Thyroid gland (tissue), 4 donors: ENCODE measurements at regions not wholly inside any gene's neighbourhood (a gene's known extent, or its start where the extent isn't known, plus 50 kb on each side); places are given as distances from the start of the nearest gene placed in this dataset.

Source experiments
- DNase-seq, 2 donors: peaks; one replicate each; pipeline ENCODE4 v3.0.0-alpha.2; 2019
- H3K27ac ChIP-seq, 3 donors: fragments of 200-600 bp; sonication (generic); 1 replicate in 2 of 3; 2 replicates in 1 of 3; pipeline ENCODE4 v1.5.1; 2016 to 2019; ENCODE audit warnings: mild to moderate bottlenecking in 1 of 3, moderate library complexity in 1 of 3
- H3K27me3 ChIP-seq: fragments of 200-600 bp; sonication (generic); one replicate; pipeline ENCODE4 v1.5.1; 2019
- H3K36me3 ChIP-seq, 2 donors: fragments of 200-600 bp; sonication (generic); one replicate each; pipeline ENCODE4 v1.5.1; 2016 to 2019
- H3K4me1 ChIP-seq, 2 donors: fragments of 200-600 bp; sonication (generic); one replicate each; pipeline ENCODE4 v1.5.1; 2017 to 2019
- H3K4me3 ChIP-seq, 3 donors: fragments of 200-600 bp; sonication (generic); replicated peaks in 1 of 3; 1 replicate in 2 of 3; 2 replicates in 1 of 3; pipeline ENCODE4 v1.5.1; 2016; ENCODE audit warnings: mild to moderate bottlenecking in 1 of 3
- H3K9me3 ChIP-seq: fragments of 200-600 bp; sonication (generic); one replicate; pipeline ENCODE4 v1.5.1; 2017
- POLR2A ChIP-seq, 2 donors: fragments of 450-650 bp; IDR thresholded peaks; one replicate each; pipeline ENCODE4 v1.6.1; 2017; ENCODE audit warnings: antibody characterized with exemption in 2 of 2, mild to moderate bottlenecking in 2 of 2, moderate library complexity in 1 of 2
- WGBS, 2 donors: methylation state at CpG; one replicate each; pipeline ENCODE4 v1.1.5; 2017; 5-methylcytosine and 5-hydroxymethylcytosine counted together
- intact Hi-C: fragments of 100-400 bp; cut with DNase I; formaldehyde crosslinking; loops from one replicate; pipeline ENCODE4 v1.15.1; 2023
- TF ChIP-seq, protein P1 (sequence below), 6 experiments: fragments of 200-600 bp in 3 of 6; fragments of 450-650 bp in 3 of 6; sonication (generic) in 3 of 6; IDR thresholded peaks; one replicate each; pipeline ENCODE4 v1.5.1; 2016 to 2019; ENCODE audit warnings: antibody characterized with exemption in 6 of 6, mild to moderate bottlenecking in 2 of 6, inconsistent platforms in 1 of 6, moderate library complexity in 1 of 6

DNA sequence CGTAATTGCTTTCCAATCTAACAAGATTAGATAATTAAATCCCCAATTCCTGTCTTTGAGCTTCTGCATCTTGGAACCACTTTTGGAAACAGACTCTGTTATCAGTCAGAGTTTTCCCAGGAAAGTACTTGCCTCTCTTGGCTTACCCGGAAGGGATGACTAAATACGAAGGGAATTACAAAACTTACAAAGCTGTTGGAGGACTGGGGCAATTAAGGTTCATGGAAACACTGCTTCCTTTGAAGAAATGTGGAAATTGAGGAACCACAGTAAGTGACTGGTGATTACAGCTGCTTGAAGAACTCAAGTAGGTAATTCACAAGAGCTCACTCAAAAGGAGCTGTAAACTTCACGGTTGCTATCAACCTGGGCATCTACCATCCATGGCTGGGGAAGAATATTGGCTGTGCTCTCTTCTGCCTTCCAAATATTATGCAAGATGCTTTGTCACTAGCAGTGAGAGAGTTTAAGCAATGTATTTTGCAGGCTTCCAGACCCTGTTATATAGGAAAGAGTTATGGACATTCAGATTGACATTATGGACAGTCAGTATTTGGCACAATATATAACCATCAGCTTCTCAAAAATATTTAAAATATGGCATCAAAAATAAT is 104.6 kb upstream of the MAN2A1 start:
- Histone ChIP-seq H3K4me1 (no peaks in the 10 kb centered on the region), H3K27me3 (no peaks in the 10 kb centered on the region), H3K9me3 (no peaks in the 10 kb centered on the region), H3K4me3 (no peak overlapping the region), H3K27ac (no peak overlapping the region), H3K36me3 (no peaks in the 10 kb centered on the region)
- no peak for DNase-seq
- no peak for TF ChIP-seq POLR2A (IDR thresholded peaks at IDR 0.05)
- TF ChIP-seq, protein P1, sequence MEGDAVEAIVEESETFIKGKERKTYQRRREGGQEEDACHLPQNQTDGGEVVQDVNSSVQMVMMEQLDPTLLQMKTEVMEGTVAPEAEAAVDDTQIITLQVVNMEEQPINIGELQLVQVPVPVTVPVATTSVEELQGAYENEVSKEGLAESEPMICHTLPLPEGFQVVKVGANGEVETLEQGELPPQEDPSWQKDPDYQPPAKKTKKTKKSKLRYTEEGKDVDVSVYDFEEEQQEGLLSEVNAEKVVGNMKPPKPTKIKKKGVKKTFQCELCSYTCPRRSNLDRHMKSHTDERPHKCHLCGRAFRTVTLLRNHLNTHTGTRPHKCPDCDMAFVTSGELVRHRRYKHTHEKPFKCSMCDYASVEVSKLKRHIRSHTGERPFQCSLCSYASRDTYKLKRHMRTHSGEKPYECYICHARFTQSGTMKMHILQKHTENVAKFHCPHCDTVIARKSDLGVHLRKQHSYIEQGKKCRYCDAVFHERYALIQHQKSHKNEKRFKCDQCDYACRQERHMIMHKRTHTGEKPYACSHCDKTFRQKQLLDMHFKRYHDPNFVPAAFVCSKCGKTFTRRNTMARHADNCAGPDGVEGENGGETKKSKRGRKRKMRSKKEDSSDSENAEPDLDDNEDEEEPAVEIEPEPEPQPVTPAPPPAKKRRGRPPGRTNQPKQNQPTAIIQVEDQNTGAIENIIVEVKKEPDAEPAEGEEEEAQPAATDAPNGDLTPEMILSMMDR (IDR thresholded peaks at IDR 0.05): no peak
- intact Hi-C loops: no loop called here
- WGBS, 2 donors: 46% methylated on average over 4 of the region's 4 CpGs

- 85 to 88% methylated on average over 3 of the region's 3 CpGs for WGBS, 2 donors
- no peak overlapping the region for H3K4me3 ChIP-seq
- H3K36me3 ChIP-seq: no peaks in the 10 kb centered on the region
- H3K9me3 ChIP-seq: no peaks in the 10 kb centered on the region
- H3K27ac ChIP-seq: no peak overlapping the region
- intact Hi-C loops: no loop called here
- DNase-seq: no peak
- TF ChIP-seq, protein P1 (IDR thresholded peaks at IDR 0.05): no peak
- no peak for TF ChIP-seq POLR2A (IDR thresholded peaks at IDR 0.05)
- H3K27me3 ChIP-seq: no peaks in the 10 kb centered on the region
- no peaks in the 10 kb centered on the region for H3K4me1 ChIP-seq
Measured at GRCh38 chr5:109580225-109580624, 109.5 kb upstream of the MAN2A1 start.

- no peak for TF ChIP-seq POLR2A (IDR thresholded peaks at IDR 0.05)
- TF ChIP-seq, protein P1 (IDR thresholded peaks at IDR 0.05): no peak
- H3K27ac ChIP-seq: no peak overlapping the region
- H3K4me3 ChIP-seq: no peak overlapping the region
- no peaks in the 10 kb centered on the region for H3K4me1 ChIP-seq
- no peaks in the 10 kb centered on the region for H3K36me3 ChIP-seq
- no peaks in the 10 kb centered on the region for H3K27me3 ChIP-seq
- 88 to 93% methylated on average over 2 of the region's 2 CpGs for WGBS, 2 donors
- H3K9me3 ChIP-seq: no peaks in the 10 kb centered on the region
- intact Hi-C loops: no loop called here
- DNase-seq: no peak
Measured at GRCh38 chr5:109575506-109575905, 114.2 kb upstream of the MAN2A1 start.

GRCh38 chr5:109574985-109575384 is 114.7 kb upstream of the MAN2A1 start:
- Histone ChIP-seq H3K4me3 (no peak overlapping the region), H3K9me3 (no peaks in the 10 kb centered on the region), H3K27ac (no peak overlapping the region), H3K36me3 (no peaks in the 10 kb centered on the region), H3K27me3 (no peaks in the 10 kb centered on the region), H3K4me1 (no peaks in the 10 kb centered on the region)
- DNase-seq: no peak
- TF ChIP-seq, protein P1 (IDR thresholded peaks at IDR 0.05): no peak
- no peak for TF ChIP-seq POLR2A (IDR thresholded peaks at IDR 0.05)
- intact Hi-C loops: no loop called here

GRCh38 chr5:109573766-109574165 is 116.0 kb upstream of the MAN2A1 start:
- Histone ChIP-seq H3K4me3 (no peak overlapping the region), H3K27me3 (no peaks in the 10 kb centered on the region), H3K27ac (no peak overlapping the region), H3K36me3 (no peaks in the 10 kb centered on the region), H3K4me1 (no peaks in the 10 kb centered on the region), H3K9me3 (no peaks in the 10 kb centered on the region)
- DNase-seq: no peak
- no peak for TF ChIP-seq POLR2A (IDR thresholded peaks at IDR 0.05)
- TF ChIP-seq, protein P1 (IDR thresholded peaks at IDR 0.05): no peak
- WGBS, 2 donors: 82 to 97% methylated on average over 3 of the region's 3 CpGs
- intact Hi-C loops: no loop called here
